ENCODE measurements at regions not wholly inside any gene's neighbourhood (a gene's known extent, or its start where the extent isn't known, plus 50 kb on each side); places are given as distances from the start of the nearest gene placed in this dataset.

DNA sequence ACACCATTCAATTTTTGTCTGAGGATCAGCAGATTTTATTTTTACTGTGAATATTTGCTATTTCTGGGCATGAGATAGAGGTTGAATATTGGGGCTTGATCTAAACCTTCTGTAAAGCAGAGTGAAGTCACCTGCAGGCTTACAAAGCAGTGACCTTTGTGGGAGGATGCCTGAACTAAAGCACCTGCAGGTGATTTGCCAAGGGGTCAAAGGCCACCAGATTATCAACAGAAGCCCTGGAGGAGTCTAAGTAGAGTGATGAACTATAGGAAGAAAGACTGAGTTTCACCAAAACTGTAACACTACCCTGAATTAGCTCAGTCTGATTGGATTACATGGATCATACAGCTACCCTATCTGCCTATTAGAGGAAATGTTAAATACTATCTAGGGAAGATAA is 144.3 kb upstream of the PRLR start:
- TF ChIP-seq, protein P1, sequence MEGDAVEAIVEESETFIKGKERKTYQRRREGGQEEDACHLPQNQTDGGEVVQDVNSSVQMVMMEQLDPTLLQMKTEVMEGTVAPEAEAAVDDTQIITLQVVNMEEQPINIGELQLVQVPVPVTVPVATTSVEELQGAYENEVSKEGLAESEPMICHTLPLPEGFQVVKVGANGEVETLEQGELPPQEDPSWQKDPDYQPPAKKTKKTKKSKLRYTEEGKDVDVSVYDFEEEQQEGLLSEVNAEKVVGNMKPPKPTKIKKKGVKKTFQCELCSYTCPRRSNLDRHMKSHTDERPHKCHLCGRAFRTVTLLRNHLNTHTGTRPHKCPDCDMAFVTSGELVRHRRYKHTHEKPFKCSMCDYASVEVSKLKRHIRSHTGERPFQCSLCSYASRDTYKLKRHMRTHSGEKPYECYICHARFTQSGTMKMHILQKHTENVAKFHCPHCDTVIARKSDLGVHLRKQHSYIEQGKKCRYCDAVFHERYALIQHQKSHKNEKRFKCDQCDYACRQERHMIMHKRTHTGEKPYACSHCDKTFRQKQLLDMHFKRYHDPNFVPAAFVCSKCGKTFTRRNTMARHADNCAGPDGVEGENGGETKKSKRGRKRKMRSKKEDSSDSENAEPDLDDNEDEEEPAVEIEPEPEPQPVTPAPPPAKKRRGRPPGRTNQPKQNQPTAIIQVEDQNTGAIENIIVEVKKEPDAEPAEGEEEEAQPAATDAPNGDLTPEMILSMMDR (IDR thresholded peaks at IDR 0.05) = no peak
- no peak for TF ChIP-seq POLR2A (IDR thresholded peaks at IDR 0.05)
